ENCODE measurements at regions not wholly inside any gene's neighbourhood (a gene's known extent, or its start where the extent isn't known, plus 50 kb on each side); places are given as distances from the start of the nearest gene placed in this dataset.
A peak's percentile ranks its signal among the peaks of the same experiment; 100 is the strongest.

GRCh38 chr1:106721790-106722189 lies 334.7 kb upstream of the PRMT6 start:
- H3K9me3 ChIP-seq (replicated peaks in 1 of 2; ENCODE audit: control insufficient read depth in 2 of 2, insufficient read depth in 1 of 2, low read depth in 1 of 2, low read length in 2 of 2): no peaks in the 10 kb centered on the region
- H3K79me1 ChIP-seq (ENCODE audit: low read depth, low read length): no peaks in the 10 kb centered on the region
- no peak overlapping the region for H2BK15ac ChIP-seq (ENCODE audit: low read length)
- no peak overlapping the region for H4K91ac ChIP-seq (ENCODE audit: low read depth, low read length, poor library complexity)
- H2BK120ac ChIP-seq (ENCODE audit: low read depth, low read length): no peak overlapping the region
- no peak overlapping the region for H3K14ac ChIP-seq (ENCODE audit: low read length)
- no peak for DNase-seq (ENCODE audit: low spot score)
- H3K9ac ChIP-seq (ENCODE audit: low read depth, low read length, poor library complexity): no peak overlapping the region
- H3K4me1 ChIP-seq (ENCODE audit: control insufficient read depth in 2 of 2, insufficient read depth in 1 of 2, low read depth in 1 of 2, low read length in 2 of 2): no peaks in the 10 kb centered on the region
- H3K4ac ChIP-seq (ENCODE audit: low read length): no peak overlapping the region
- H3K36me3 ChIP-seq (replicated peaks in 1 of 2; ENCODE audit: control insufficient read depth in 2 of 2, insufficient read depth in 2 of 2, low read length in 2 of 2): no peaks in the 10 kb centered on the region
- no peak overlapping the region for H3K23ac ChIP-seq (ENCODE audit: low read depth, low read length, poor library complexity)
- H2BK12ac ChIP-seq (ENCODE audit: low read length): no peak overlapping the region
- H3K27ac ChIP-seq (replicated peaks; ENCODE audit: low read length): no peak overlapping the region
- no peak overlapping the region for H2AK5ac ChIP-seq (ENCODE audit: low read depth, low read length)
- no peak overlapping the region for H4K8ac ChIP-seq (ENCODE audit: low read depth, low read length)
- no peak overlapping the region for H3K18ac ChIP-seq (ENCODE audit: low read length)
- no peak overlapping the region for H2BK5ac ChIP-seq (ENCODE audit: low read length)
- no peak overlapping the region for H3K4me2 ChIP-seq (ENCODE audit: insufficient read depth, low read length, poor library complexity, severe bottlenecking)
- no peak overlapping the region for H3K4me3 ChIP-seq (ENCODE audit: low read length in 2 of 2)
- H2AFZ ChIP-seq (ENCODE audit: low read length): no peak overlapping the region
- no peaks in the 10 kb centered on the region for H3K27me3 ChIP-seq (ENCODE audit: control insufficient read depth in 3 of 3, insufficient read depth in 3 of 3, low read depth in 1 of 3, low read length in 3 of 3)

GRCh38 chr1:106722466-106722865 lies 334.0 kb upstream of the PRMT6 start:
- H2AFZ ChIP-seq (ENCODE audit: low read length): no peak overlapping the region
- no peaks in the 10 kb centered on the region for H3K4me1 ChIP-seq (ENCODE audit: control insufficient read depth in 2 of 2, insufficient read depth in 1 of 2, low read depth in 1 of 2, low read length in 2 of 2)
- H3K36me3 ChIP-seq (replicated peaks in 1 of 2; ENCODE audit: control insufficient read depth in 2 of 2, insufficient read depth in 2 of 2, low read length in 2 of 2): no peaks in the 10 kb centered on the region
- no peak overlapping the region for H4K8ac ChIP-seq (ENCODE audit: low read depth, low read length)
- H3K14ac ChIP-seq (ENCODE audit: low read length): no peak overlapping the region
- H3K27me3 ChIP-seq (ENCODE audit: control insufficient read depth in 3 of 3, insufficient read depth in 3 of 3, low read depth in 1 of 3, low read length in 3 of 3): no peaks in the 10 kb centered on the region
- DNase-seq (ENCODE audit: low spot score): no peak
- no peak overlapping the region for H3K4me3 ChIP-seq (ENCODE audit: low read length in 2 of 2)
- no peak overlapping the region for H2BK120ac ChIP-seq (ENCODE audit: low read depth, low read length)
- H2BK15ac ChIP-seq (ENCODE audit: low read length): no peak overlapping the region
- H2AK5ac ChIP-seq (ENCODE audit: low read depth, low read length): no peak overlapping the region
- no peaks in the 10 kb centered on the region for H3K79me1 ChIP-seq (ENCODE audit: low read depth, low read length)
- H3K27ac ChIP-seq (replicated peaks; ENCODE audit: low read length): no peak overlapping the region
- no peak overlapping the region for H3K18ac ChIP-seq (ENCODE audit: low read length)
- H3K4ac ChIP-seq (ENCODE audit: low read length): no peak overlapping the region
- no peak overlapping the region for H3K23ac ChIP-seq (ENCODE audit: low read depth, low read length, poor library complexity)
- H3K9me3 ChIP-seq (replicated peaks in 1 of 2; ENCODE audit: control insufficient read depth in 2 of 2, insufficient read depth in 1 of 2, low read depth in 1 of 2, low read length in 2 of 2): no peaks in the 10 kb centered on the region
- H2BK12ac ChIP-seq (ENCODE audit: low read length): no peak overlapping the region
- no peak overlapping the region for H3K9ac ChIP-seq (ENCODE audit: low read depth, low read length, poor library complexity)
- no peak overlapping the region for H3K4me2 ChIP-seq (ENCODE audit: insufficient read depth, low read length, poor library complexity, severe bottlenecking)
- no CpG with 5 or more reads among the region's 1 CpG for WGBS, 2 donors (ENCODE audit: extremely low coverage in 2 of 2, insufficient read length in 2 of 2, insufficient replicate concordance in 1 of 2)
- H2BK5ac ChIP-seq (ENCODE audit: low read length): no peak overlapping the region
- no peak overlapping the region for H4K91ac ChIP-seq (ENCODE audit: low read depth, low read length, poor library complexity)

DNA sequence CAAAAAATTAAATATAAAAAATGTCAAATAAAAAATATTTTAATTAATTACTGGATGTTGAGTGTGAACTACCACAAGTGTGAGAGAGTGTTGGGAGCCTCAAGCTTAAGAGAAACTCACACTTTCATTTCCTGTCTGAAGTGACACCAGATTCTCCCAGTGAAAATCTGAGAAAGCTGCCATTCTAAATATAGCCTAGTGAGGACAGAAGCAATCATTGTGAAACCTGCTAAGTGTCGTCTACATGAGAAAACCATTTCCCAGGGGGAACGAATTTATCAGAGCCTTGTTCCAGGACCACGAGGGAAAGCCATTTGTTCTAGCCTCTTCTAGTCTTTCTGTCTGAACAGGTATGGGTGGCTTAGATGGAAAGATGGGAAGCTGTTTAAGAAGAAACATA lies 329.3 kb upstream of the PRMT6 start:
- no peak overlapping the region for H3K23ac ChIP-seq (ENCODE audit: low read depth, low read length, poor library complexity)
- no peak for DNase-seq (ENCODE audit: low spot score)
- no peak overlapping the region for H4K91ac ChIP-seq (ENCODE audit: low read depth, low read length, poor library complexity)
- H2BK12ac ChIP-seq (ENCODE audit: low read length): no peak overlapping the region
- no peaks in the 10 kb centered on the region for H3K4me1 ChIP-seq (ENCODE audit: control insufficient read depth in 2 of 2, insufficient read depth in 1 of 2, low read depth in 1 of 2, low read length in 2 of 2)
- no peak overlapping the region for H3K4me3 ChIP-seq (ENCODE audit: low read length in 2 of 2)
- H3K4ac ChIP-seq (ENCODE audit: low read length): no peak overlapping the region
- H3K9ac ChIP-seq (ENCODE audit: low read depth, low read length, poor library complexity): no peak overlapping the region
- no peak overlapping the region for H3K27ac ChIP-seq (replicated peaks; ENCODE audit: low read length)
- H2BK5ac ChIP-seq (ENCODE audit: low read length): no peak overlapping the region
- no peaks in the 10 kb centered on the region for H3K36me3 ChIP-seq (replicated peaks in 1 of 2; ENCODE audit: control insufficient read depth in 2 of 2, insufficient read depth in 2 of 2, low read length in 2 of 2)
- H2BK120ac ChIP-seq (ENCODE audit: low read depth, low read length): no peak overlapping the region
- no peaks in the 10 kb centered on the region for H3K27me3 ChIP-seq (ENCODE audit: control insufficient read depth in 3 of 3, insufficient read depth in 3 of 3, low read depth in 1 of 3, low read length in 3 of 3)
- no peaks in the 10 kb centered on the region for H3K79me1 ChIP-seq (ENCODE audit: low read depth, low read length)
- no peak overlapping the region for H2BK15ac ChIP-seq (ENCODE audit: low read length)
- H2AFZ ChIP-seq (ENCODE audit: low read length): peak overlapping the region; percentile 60
- H3K14ac ChIP-seq (ENCODE audit: low read length): no peak overlapping the region
- H3K4me2 ChIP-seq (ENCODE audit: insufficient read depth, low read length, poor library complexity, severe bottlenecking): no peak overlapping the region
- no peak overlapping the region for H3K18ac ChIP-seq (ENCODE audit: low read length)
- no peak overlapping the region for H4K8ac ChIP-seq (ENCODE audit: low read depth, low read length)
- WGBS, 2 donors (ENCODE audit: extremely low coverage in 2 of 2, insufficient read length in 2 of 2, insufficient replicate concordance in 1 of 2): no CpG with 5 or more reads among the region's 3 CpGs
- H3K9me3 ChIP-seq (replicated peaks in 1 of 2; ENCODE audit: control insufficient read depth in 2 of 2, insufficient read depth in 1 of 2, low read depth in 1 of 2, low read length in 2 of 2): no peaks in the 10 kb centered on the region
- H2AK5ac ChIP-seq (ENCODE audit: low read depth, low read length): no peak overlapping the region

DNA sequence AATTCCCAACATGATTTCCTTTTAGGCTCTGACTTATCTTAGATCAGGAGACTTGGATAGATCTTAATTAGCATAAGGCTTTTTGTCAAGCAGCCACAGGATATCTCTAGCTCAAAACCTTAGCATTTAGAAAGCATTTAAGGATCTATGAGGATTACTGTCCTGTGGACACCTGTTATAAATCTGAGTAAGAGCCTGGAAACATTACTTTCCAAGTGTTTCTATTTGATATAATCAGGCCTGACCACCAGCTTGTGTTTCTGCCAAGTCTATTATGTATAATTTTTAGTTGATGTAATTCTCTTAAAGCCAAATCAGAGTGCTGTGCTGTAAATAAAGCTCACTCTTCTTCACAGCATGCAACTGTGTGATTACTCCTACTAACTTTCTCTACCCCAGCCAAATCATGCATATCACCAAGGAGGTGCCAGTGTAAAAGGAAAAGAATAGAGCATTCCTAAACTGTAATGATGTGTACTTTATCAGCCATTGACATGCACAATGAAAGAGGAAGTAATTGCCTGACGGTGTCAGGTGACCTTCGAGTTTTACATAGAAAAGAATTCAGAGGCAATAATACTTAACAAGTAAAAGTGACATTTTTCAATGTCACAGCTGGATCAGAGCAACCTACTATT lies 309.9 kb upstream of the PRMT6 start:
- peak overlapping the region; percentile 12 for H3K27ac ChIP-seq (replicated peaks; ENCODE audit: low read length)
- peak overlapping the region; percentile 49 for H2AFZ ChIP-seq (ENCODE audit: low read length)
- no peak overlapping the region for H4K8ac ChIP-seq (ENCODE audit: low read depth, low read length)
- no peak overlapping the region for H3K9ac ChIP-seq (ENCODE audit: low read depth, low read length, poor library complexity)
- H3K14ac ChIP-seq (ENCODE audit: low read length): no peak overlapping the region
- no peak overlapping the region for H2BK120ac ChIP-seq (ENCODE audit: low read depth, low read length)
- H3K79me1 ChIP-seq (ENCODE audit: low read depth, low read length): no peaks in the 10 kb centered on the region
- H3K18ac ChIP-seq (ENCODE audit: low read length): no peak overlapping the region
- peak overlapping the region; percentile 31 for H3K4me2 ChIP-seq (ENCODE audit: insufficient read depth, low read length, poor library complexity, severe bottlenecking)
- no CpG with 5 or more reads among the region's 2 CpGs for WGBS, 2 donors (ENCODE audit: extremely low coverage in 2 of 2, insufficient read length in 2 of 2, insufficient replicate concordance in 1 of 2)
- H3K4me3 ChIP-seq (ENCODE audit: low read length in 2 of 2): no peak overlapping the region
- no peak overlapping the region for H3K4ac ChIP-seq (ENCODE audit: low read length)
- H4K91ac ChIP-seq (ENCODE audit: low read depth, low read length, poor library complexity): no peak overlapping the region
- no peaks in the 10 kb centered on the region for H3K36me3 ChIP-seq (replicated peaks in 1 of 2; ENCODE audit: control insufficient read depth in 2 of 2, insufficient read depth in 2 of 2, low read length in 2 of 2)
- no peak overlapping the region for H2BK5ac ChIP-seq (ENCODE audit: low read length)
- no peak overlapping the region for H3K23ac ChIP-seq (ENCODE audit: low read depth, low read length, poor library complexity)
- no peak overlapping the region for H2BK15ac ChIP-seq (ENCODE audit: low read length)
- H3K9me3 ChIP-seq (replicated peaks in 1 of 2; ENCODE audit: control insufficient read depth in 2 of 2, insufficient read depth in 1 of 2, low read depth in 1 of 2, low read length in 2 of 2): no peaks in the 10 kb centered on the region
- H2BK12ac ChIP-seq (ENCODE audit: low read length): no peak overlapping the region
- peaks cover 0 to 7% of the 10 kb centered on the region in 2 donors for H3K4me1 ChIP-seq (ENCODE audit: control insufficient read depth in 2 of 2, insufficient read depth in 1 of 2, low read depth in 1 of 2, low read length in 2 of 2)
- H3K27me3 ChIP-seq (ENCODE audit: control insufficient read depth in 3 of 3, insufficient read depth in 3 of 3, low read depth in 1 of 3, low read length in 3 of 3): no peaks in the 10 kb centered on the region
- H2AK5ac ChIP-seq (ENCODE audit: low read depth, low read length): no peak overlapping the region
- DNase-seq (ENCODE audit: low spot score): peak; percentile 29
